NCI-H774 (cell line): ENCODE measurements at regions not wholly inside any gene's neighbourhood (a gene's known extent, or its start where the extent isn't known, plus 50 kb on each side); places are given as distances from the start of the nearest gene placed in this dataset.

ENCODE experiments used
- DNase-seq: peaks from one replicate; lab custom pipeline; 2025; lab: John Stamatoyannopoulos, UW

- DNase-seq, result no peak
Measured at GRCh38 chr1:25001125-25001915, 71.2 kb upstream of the RUNX3 start.

GRCh38 chr1:24999906-25000305 is 69.8 kb upstream of the RUNX3 start:
- DNase-seq, result no peak

GRCh38 chr1:24999426-24999825 is 69.3 kb upstream of the RUNX3 start:
- DNase-seq, result no peak

- DNase-seq, result no peak
Measured at GRCh38 chr1:24998563-24999245, 68.6 kb upstream of the RUNX3 start.

GRCh38 chr1:24996983-24997893 is 67.2 kb upstream of the RUNX3 start:
- DNase-seq, result no peak

GRCh38 chr1:24996456-24996855 is 66.4 kb upstream of the RUNX3 start:
- DNase-seq, result no peak

GRCh38 chr1:24995661-24996060 is 65.6 kb upstream of the RUNX3 start:
- no peak for DNase-seq

- DNase-seq, result no peak
Measured at GRCh38 chr1:24995140-24995539, 65.1 kb upstream of the RUNX3 start.

- DNase-seq, result no peak
Measured at GRCh38 chr1:24993871-24994580, 64.0 kb upstream of the RUNX3 start.

GRCh38 chr1:24992761-24993211 is 62.7 kb upstream of the RUNX3 start:
- DNase-seq, result no peak

GRCh38 chr1:24992124-24992760 is 62.2 kb upstream of the RUNX3 start:
- no peak for DNase-seq

- DNase-seq, result no peak
Measured at GRCh38 chr1:24991697-24992096, 61.6 kb upstream of the RUNX3 start.

- no peak for DNase-seq
Measured at GRCh38 chr1:24990779-24991641, 60.9 kb upstream of the RUNX3 start.

GRCh38 chr1:24990136-24990535 is 60.1 kb upstream of the RUNX3 start:
- DNase-seq, result no peak

GRCh38 chr1:24989082-24989481 is 59.0 kb upstream of the RUNX3 start:
- no peak for DNase-seq

- no peak for DNase-seq
Measured at GRCh38 chr1:24988558-24988912, 58.5 kb upstream of the RUNX3 start.

GRCh38 chr1:24987875-24988557 is 57.9 kb upstream of the RUNX3 start:
- no peak for DNase-seq

- no peak for DNase-seq
Measured at GRCh38 chr1:24987424-24987823, 57.3 kb upstream of the RUNX3 start.

GRCh38 chr1:24986372-24986965 is 56.4 kb upstream of the RUNX3 start:
- no peak for DNase-seq
